GM21447 (cell line): ENCODE measurements at regions not wholly inside any gene's neighbourhood (a gene's known extent, or its start where the extent isn't known, plus 50 kb on each side); places are given as distances from the start of the nearest gene placed in this dataset.
"Not testable (repeated sequence)": the region's sequence is repeated elsewhere in the genome, so short reads cannot be mapped to it uniquely, and the experiment has no call there.

Experiments
- ATAC-seq: cut with Tn5 transposase; IDR thresholded peaks from one replicate; pipeline ENCODE4 v1.9.1; 2021; ENCODE audit not compliant: unreplicated experiment

DNA sequence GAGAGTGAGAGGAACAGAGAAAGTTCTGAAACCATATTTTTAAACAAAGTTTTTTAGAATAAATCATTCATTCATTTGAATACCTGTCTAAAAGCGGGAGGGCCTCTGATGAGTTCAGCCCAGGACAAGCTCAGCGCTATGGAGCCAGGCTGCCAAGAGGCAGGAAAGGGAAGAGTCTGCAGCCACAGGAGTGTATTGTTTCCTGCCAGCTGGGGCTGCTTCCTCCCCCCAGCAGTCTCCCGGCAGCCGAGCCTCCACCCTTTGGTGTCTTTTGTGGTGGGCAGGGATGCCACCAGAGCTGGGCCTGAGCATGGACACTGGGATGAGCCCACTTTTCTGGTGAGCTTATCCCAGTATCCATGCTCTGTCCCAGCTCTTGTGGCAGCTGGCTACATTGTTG lies 199.5 kb upstream of the TPRG1 start:
- ATAC-seq = no peak

- ATAC-seq = no peak
Observed at GRCh38 chr3:188974856-188975599, 196.7 kb upstream of the TPRG1 start.

DNA sequence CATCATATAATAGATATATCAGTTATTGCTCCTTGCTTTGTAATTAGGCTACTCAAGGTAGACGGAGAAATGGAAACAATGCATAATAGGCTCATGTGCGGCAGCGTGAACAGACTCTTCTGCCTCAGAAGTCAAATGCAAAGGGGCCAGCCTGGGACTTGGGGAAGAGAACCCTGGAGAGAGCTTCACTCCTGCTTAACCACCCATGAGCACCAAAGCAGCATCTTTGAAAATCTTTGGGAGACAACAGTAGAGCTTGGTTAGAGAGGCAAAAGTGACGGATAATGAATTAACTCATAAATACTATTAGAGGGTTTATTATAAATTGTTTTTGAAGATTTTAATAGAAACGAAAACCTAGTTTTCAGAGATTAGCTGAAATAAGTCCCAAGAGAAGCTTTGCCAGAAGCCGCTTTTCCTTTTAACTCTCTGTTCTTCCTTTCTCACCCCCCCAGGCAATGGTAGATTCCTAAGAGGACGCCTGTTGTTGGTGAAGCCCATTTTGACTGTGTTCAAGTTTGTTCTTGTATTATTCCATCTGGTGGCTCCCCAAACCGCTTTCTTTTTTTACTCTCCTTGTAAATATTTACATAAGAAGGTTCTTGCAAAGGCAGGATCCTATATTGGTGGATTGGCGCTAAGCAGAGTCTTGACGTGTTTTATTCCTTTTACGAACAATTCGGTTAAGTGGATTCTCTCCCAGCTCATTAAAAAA lies 196.0 kb upstream of the TPRG1 start:
- ATAC-seq = no peak

DNA sequence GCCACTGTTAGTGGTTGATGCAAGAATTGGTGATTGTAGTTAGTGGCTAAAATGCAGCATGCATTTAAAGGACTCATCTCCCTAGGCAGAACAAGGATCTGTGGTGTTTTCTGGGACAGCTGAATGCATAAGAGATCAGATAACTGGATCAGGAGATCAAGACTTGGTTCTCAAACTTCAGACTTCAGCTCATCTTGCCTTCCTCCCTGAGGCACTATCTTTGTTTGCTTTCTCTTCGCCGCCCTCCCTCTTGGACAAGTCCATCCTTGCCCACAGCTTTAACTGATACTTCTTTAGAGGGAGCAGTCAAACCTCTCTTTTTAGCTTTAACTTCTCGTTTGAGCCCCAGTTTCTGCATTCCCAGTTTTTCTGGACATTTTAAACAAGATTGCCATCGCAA lies 195.4 kb upstream of the TPRG1 start:
- no peak for ATAC-seq

DNA sequence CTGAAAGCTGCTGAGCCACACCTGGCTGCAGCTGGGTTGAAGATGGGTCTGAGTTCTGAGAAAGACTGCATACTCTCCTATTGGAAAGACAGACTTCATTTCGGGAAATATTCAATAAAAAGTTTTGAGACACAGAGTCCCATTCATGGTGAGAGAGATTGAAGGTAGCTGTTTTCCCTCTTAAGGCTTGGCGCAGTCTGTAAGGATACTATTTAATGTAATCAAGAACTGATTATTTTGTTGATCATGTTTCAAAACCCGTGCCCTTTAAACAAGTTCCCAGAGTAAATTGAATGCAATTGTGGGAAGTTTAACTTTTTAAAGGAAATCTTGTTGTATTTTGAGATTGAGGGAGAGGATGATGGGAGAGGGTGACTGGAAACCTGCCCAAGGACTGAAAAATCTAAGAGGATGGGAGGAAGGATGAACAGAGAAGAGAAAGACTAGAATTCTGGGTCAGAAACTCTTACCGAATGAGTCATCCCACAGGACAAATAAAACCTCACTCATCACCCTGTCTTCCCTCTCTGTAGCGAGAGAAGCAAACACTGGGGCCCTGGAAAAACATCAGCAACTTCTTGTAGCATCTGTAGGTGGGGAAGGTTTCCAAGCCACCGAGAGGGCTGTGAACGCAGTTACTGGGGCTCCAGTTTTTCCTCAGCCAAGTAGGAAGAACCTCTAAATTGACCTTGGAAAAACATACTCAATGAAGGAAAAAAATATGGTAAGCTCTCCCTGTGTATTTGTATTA lies 193.2 kb upstream of the TPRG1 start:
- no peak for ATAC-seq

- ATAC-seq = no peak
Observed at GRCh38 chr3:188979248-188979647, 192.5 kb upstream of the TPRG1 start.

DNA sequence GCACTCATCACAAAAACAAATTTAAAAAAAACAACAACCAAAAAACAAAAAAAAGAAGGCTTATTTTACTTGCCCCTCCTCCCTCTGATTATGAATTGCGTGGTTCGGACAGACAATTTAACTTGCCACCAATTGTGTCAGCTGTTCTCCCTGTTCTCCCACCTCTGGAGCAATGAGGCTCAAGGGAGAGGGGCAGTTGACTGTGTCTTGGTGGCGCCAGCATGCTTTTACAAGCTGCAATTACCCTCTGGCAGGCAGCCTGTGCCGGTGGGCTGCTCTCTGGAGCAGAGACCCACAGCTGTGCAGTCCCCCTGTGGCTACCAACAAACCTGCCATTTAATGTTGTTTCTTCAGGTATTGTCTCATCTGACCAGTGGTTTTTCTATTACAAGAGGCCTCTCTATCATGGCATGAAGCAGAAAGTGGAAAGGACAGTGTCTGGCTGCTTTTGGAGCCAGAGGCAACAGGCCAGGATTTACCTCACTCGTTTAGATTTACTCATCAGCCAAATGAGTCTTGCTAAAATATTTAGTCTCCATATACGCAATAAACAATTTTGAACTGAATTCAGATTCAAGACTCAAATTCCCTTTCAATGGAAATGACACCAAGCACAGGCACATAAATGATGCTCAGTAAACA lies 192.0 kb upstream of the TPRG1 start:
- no peak for ATAC-seq

DNA sequence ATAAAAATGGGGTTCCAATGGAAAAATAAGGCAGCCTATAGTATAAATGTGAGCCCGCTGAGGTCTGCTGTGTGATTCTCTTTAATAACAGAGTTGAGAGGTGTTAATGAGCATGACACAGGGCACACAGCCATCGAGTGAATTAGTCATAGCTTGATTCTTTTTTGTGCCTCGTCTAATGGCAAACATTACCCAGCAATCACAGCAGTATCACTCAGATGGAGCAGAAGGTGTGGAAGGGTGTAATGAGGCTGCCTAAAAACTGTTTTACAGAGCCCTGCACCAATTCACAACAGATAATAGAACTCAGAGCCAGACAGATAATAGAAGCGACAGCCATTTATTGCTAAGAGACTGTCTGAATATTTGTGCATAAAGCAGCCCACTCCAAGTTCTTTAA lies 178.6 kb upstream of the TPRG1 start:
- no peak for ATAC-seq

DNA sequence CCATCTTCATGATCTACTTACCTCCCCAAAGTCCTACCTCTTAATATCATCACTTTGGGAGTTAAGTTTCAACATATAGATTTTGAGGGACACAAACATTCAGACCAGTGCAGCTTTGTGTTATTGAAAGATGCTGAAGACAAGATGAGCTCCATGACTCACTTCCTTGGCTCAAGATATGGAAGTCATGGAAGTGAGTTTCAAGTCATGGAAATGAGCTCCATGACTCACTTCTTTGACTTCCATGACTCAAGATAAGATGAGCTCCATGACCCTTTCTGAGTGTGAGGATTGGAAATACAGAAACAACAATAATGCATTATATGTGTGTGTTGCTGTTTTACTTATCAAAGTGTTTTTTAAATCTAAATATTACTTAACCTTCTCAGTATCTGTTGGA lies 170.2 kb upstream of the TPRG1 start:
- ATAC-seq = no peak

DNA sequence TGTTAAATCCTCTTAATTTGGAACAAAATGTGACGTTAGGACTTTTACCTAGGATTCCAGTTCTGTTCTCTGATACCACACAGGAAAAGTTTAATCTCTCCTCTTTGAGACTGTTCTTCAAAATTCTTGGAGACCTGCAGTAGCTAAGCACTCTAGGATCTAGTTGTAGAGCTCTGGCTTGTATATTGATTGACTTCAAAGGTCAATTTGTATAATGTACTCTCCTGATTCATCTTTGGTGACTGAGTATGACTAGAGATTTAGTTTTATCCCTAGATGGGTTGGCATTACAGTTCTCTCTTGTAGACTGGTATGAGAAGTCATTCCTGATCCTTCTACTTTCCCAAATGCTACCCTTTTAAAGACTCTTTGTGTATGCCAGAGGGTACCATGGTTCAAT lies 168.4 kb upstream of the TPRG1 start:
- ATAC-seq = no peak

- no peak for ATAC-seq
Observed at GRCh38 chr3:189013224-189013888, 158.4 kb upstream of the TPRG1 start.

DNA sequence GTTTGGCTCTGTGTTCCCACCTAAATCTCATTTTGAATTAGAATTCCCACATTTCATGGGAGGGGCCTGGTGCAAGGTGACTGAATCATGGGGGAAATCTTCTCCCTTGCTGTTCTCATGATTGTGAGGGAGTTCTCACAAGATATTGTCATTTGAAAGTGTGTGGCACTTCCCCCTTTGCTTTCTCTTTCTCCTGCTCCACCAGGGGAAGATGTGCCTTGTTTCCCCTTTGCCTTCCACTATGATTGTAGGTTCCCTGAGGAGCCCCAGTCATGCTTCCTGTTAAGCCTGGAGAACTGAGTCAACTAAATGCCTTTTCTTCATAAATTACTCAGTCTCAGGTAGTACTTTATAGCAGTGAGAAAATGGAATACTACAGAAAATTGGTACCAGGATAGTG lies 157.2 kb upstream of the TPRG1 start:
- no peak for ATAC-seq

DNA sequence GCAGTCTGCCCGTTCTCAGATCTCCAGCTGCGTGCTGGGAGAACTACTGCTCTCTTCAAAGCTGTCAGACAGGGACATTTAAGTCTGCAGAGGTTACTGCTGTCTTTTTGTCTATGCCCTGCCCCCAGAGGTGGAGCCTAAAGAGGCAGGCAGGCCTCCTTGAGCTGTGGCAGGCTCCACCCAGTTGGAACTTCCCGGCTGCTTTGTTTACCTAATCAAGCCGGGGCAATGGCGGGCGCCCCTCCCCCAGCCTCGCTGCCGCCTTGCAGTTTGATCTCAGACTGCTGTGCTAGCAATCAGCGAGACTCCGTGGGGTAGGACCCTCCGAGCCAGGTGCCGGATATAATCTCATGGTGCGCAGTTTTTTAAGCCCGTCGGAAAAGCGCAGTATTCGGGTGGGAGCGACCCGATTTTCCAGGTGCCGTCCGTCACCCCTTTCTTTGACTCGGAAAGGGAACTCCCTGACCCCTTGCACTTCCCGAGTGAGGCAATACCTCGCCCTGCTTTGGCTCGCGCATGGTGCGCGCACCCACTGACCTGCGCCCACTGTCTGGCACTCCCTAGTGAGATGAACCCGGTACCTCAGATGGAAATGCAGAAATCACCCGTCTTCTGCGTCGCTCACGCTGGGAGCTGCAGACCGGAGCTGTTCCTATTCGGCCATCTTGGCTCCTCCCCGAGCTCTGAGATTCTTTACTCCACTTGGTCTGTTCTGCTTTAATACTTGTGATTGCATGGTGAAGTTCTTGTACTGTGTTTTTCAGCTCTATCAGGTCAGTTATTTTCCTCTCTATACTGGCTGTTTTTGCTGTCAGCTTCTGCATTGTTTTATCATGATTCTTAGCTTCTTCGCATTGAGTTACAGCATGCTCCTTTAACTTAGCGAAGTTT lies 148.9 kb upstream of the TPRG1 start:
- not testable (repeated sequence) for ATAC-seq

GRCh38 chr3:189025866-189026265 lies 145.9 kb upstream of the TPRG1 start:
- no peak for ATAC-seq

GRCh38 chr3:189027626-189028155 lies 144.1 kb upstream of the TPRG1 start:
- ATAC-seq = no peak

- ATAC-seq = no peak
Observed at GRCh38 chr3:189038773-189039745, 132.7 kb upstream of the TPRG1 start.

- ATAC-seq = no peak
Observed at GRCh38 chr3:189040656-189041335, 131.0 kb upstream of the TPRG1 start.
